Neural cell (in vitro differentiated cells): ENCODE measurements at regions not wholly inside any gene's neighbourhood (a gene's known extent, or its start where the extent isn't known, plus 50 kb on each side); places are given as distances from the start of the nearest gene placed in this dataset.

Experiments
- H2AFZ ChIP-seq: fragments of 200-600, 300-800 bp; sonication (generic), shearing (Covaris generic); 2 replicates; pipeline ENCODE4 v1.6.0; 2014; ENCODE audit warnings: low read depth, mild to moderate bottlenecking, antibody characterized with exemption, low read length, moderate library complexity
- H3F3A ChIP-seq: fragments of 200-600 bp; shearing (Covaris generic); 2 replicates; pipeline ENCODE4 v1.6.1; 2016; ENCODE audit warnings: mild to moderate bottlenecking, moderate library complexity, mixed read lengths, antibody characterized with exemption, low read length; ENCODE audit not compliant: insufficient read depth, poor library complexity, severe bottlenecking
- H3K27ac ChIP-seq: fragments of 200-600, 300-800 bp; sonication (generic), shearing (Covaris generic); 2 replicates; pipeline ENCODE4 v1.5.1; 2014; ENCODE audit warnings: mild to moderate bottlenecking, low read length, moderate library complexity
- H3K27me3 ChIP-seq: fragments of 300-800, 200-600 bp; sonication (generic), shearing (Covaris generic); 2 replicates; pipeline ENCODE4 v1.6.0; 2014; ENCODE audit warnings: mild to moderate bottlenecking, low read depth, low read length, moderate library complexity; ENCODE audit not compliant: insufficient read depth
- H3K36me3 ChIP-seq: fragments of 300-800, 200-600 bp; sonication (generic), shearing (Covaris generic); 2 replicates; pipeline ENCODE4 v1.5.1; 2014; ENCODE audit warnings: mild to moderate bottlenecking, antibody characterized with exemption, low read length, moderate library complexity; ENCODE audit not compliant: insufficient read depth
- H3K4me2 ChIP-seq: fragments of 300-800, 200-600 bp; sonication (generic), shearing (Covaris generic); 2 replicates; pipeline ENCODE4 v1.6.0; 2014; ENCODE audit warnings: mild to moderate bottlenecking, low read length
- H3K4me3 ChIP-seq: fragments of 300-800, 200-600 bp; sonication (generic), shearing (Covaris generic); 2 replicates; pipeline ENCODE4 v1.5.1; 2014; ENCODE audit warnings: mild to moderate bottlenecking, low read length, moderate library complexity
- H3K79me2 ChIP-seq: fragments of 200-600 bp; shearing (Covaris generic); replicated peaks from 2 replicates; pipeline ENCODE4 v1.6.0; 2014; ENCODE audit warnings: mild to moderate bottlenecking, low read length, moderate library complexity; ENCODE audit not compliant: insufficient read depth
- H3K9ac ChIP-seq: fragments of 300-800, 200-600 bp; sonication (generic), shearing (Covaris generic); 2 replicates; pipeline ENCODE4 v1.6.1; 2016; ENCODE audit warnings: mild to moderate bottlenecking, low read length, mixed read lengths
- H3K9me2 ChIP-seq: fragments of 200-600 bp; shearing (Covaris generic); 2 replicates; pipeline ENCODE4 v1.6.1; 2016; ENCODE audit warnings: mild to moderate bottlenecking, low read length, mixed read lengths; ENCODE audit not compliant: insufficient read depth
- H3K9me3 ChIP-seq: fragments of 200-600, 300-800 bp; sonication (generic), shearing (Covaris generic); 2 replicates; pipeline ENCODE4 v1.6.1; 2016; ENCODE audit warnings: mild to moderate bottlenecking, mixed run types, low read length, moderate library complexity, mixed read lengths
- H4K20me1 ChIP-seq: fragments of 200-600 bp; shearing (Covaris generic); 2 replicates; pipeline ENCODE4 v1.6.1; 2016; ENCODE audit warnings: mild to moderate bottlenecking, mixed run types; ENCODE audit not compliant: insufficient read depth
- CTCF ChIP-seq: fragments of 450-650 bp; IDR thresholded peaks from 2 replicates; pipeline ENCODE4 v1.5.1; 2014; ENCODE audit warnings: antibody characterized with exemption, mild to moderate bottlenecking, moderate library complexity; ENCODE audit not compliant: poor library complexity, severe bottlenecking
- EP300 ChIP-seq: fragments of 450-650 bp; conservative IDR thresholded peaks from 2 replicates; pipeline ENCODE4 v1.6.1; 2014; ENCODE audit warnings: antibody characterized with exemption, mild to moderate bottlenecking, moderate library complexity; ENCODE audit not compliant: poor library complexity, severe bottlenecking
- EZH2 ChIP-seq: fragments of 200-600, 300-800 bp; shearing (Covaris generic), sonication (generic); IDR thresholded peaks from 2 replicates; pipeline ENCODE4 v1.6.1; 2014; ENCODE audit warnings: antibody characterized with exemption, low read length, borderline replicate concordance, mild to moderate bottlenecking; ENCODE audit not compliant: insufficient read depth, poor library complexity, severe bottlenecking
- MXI1 ChIP-seq: fragments of 450-650 bp; conservative IDR thresholded peaks from 2 replicates; pipeline ENCODE4 v1.6.1; 2014; ENCODE audit warnings: antibody characterized with exemption, mild to moderate bottlenecking; ENCODE audit not compliant: poor library complexity, severe bottlenecking
- POLR2AphosphoS5 ChIP-seq: IDR thresholded peaks from 2 replicates; pipeline ENCODE4 v1.6.1; 2012
- RAD21 ChIP-seq: fragments of 450-650 bp; conservative IDR thresholded peaks from 2 replicates; pipeline ENCODE4 v1.6.1; 2014; ENCODE audit warnings: antibody characterized with exemption, mild to moderate bottlenecking, moderate library complexity
- REST ChIP-seq: IDR thresholded peaks from 2 replicates; pipeline ENCODE4 v1.6.1; 2012; ENCODE audit warnings: borderline replicate concordance
- SMC3 ChIP-seq: fragments of 450-650 bp; conservative IDR thresholded peaks from 2 replicates; pipeline ENCODE4 v1.6.1; 2014; ENCODE audit warnings: antibody characterized with exemption, mild to moderate bottlenecking, moderate library complexity; ENCODE audit not compliant: poor library complexity
- TAF1 ChIP-seq: IDR thresholded peaks from 2 replicates; pipeline ENCODE4 v1.6.1; 2012; ENCODE audit warnings: low read depth

- Histone ChIP-seq H3K79me2 (no peaks in the 10 kb centered on the region), H3K9me2 (no peaks in the 10 kb centered on the region), H3K27me3 (no peaks in the 10 kb centered on the region), H3K27ac (no peak overlapping the region), H3K36me3 (no peaks in the 10 kb centered on the region), H3F3A (no peaks in the 10 kb centered on the region), H3K4me2 (no peak overlapping the region), H4K20me1 (no peaks in the 10 kb centered on the region), H2AFZ (no peak overlapping the region), H3K9ac (no peak overlapping the region), H3K4me3 (no peak overlapping the region), H3K9me3 (no peaks in the 10 kb centered on the region)
- TF ChIP-seq SMC3 (no peak), CTCF (no peak), TAF1 (no peak), RAD21 (no peak), EP300 (no peak), POLR2AphosphoS5 (no peak), MXI1 (no peak), REST (no peak), EZH2 (no peak)
Observed at GRCh38 chr6:112568066-112568465, 220.9 kb downstream of the RFPL4B start.

- TF ChIP-seq EP300 (no peak), MXI1 (no peak), EZH2 (no peak), RAD21 (no peak), REST (no peak), TAF1 (no peak), POLR2AphosphoS5 (no peak), CTCF (no peak), SMC3 (no peak)
- Histone ChIP-seq H3K9ac (no peak overlapping the region), H3K9me3 (no peaks in the 10 kb centered on the region), H4K20me1 (no peaks in the 10 kb centered on the region), H3K36me3 (no peaks in the 10 kb centered on the region), H2AFZ (no peak overlapping the region), H3K27me3 (no peaks in the 10 kb centered on the region), H3F3A (no peaks in the 10 kb centered on the region), H3K79me2 (no peaks in the 10 kb centered on the region), H3K4me3 (no peak overlapping the region), H3K27ac (no peak overlapping the region), H3K9me2 (no peaks in the 10 kb centered on the region), H3K4me2 (no peak overlapping the region)
Observed at GRCh38 chr6:112571488-112572270, 224.5 kb downstream of the RFPL4B start.
